Germinal center (tissue), 1 donor: ENCODE measurements at regions not wholly inside any gene's neighbourhood (a gene's known extent, or its start where the extent isn't known, plus 50 kb on each side); places are given as distances from the start of the nearest gene placed in this dataset.
A peak's percentile ranks its signal among the peaks of the same experiment; 100 is the strongest.

ENCODE experiments used
- DNase-seq: peaks from one replicate; pipeline ENCODE4 v3.0.0; 2012; ENCODE audit warnings: mixed read lengths, low spot score

DNA sequence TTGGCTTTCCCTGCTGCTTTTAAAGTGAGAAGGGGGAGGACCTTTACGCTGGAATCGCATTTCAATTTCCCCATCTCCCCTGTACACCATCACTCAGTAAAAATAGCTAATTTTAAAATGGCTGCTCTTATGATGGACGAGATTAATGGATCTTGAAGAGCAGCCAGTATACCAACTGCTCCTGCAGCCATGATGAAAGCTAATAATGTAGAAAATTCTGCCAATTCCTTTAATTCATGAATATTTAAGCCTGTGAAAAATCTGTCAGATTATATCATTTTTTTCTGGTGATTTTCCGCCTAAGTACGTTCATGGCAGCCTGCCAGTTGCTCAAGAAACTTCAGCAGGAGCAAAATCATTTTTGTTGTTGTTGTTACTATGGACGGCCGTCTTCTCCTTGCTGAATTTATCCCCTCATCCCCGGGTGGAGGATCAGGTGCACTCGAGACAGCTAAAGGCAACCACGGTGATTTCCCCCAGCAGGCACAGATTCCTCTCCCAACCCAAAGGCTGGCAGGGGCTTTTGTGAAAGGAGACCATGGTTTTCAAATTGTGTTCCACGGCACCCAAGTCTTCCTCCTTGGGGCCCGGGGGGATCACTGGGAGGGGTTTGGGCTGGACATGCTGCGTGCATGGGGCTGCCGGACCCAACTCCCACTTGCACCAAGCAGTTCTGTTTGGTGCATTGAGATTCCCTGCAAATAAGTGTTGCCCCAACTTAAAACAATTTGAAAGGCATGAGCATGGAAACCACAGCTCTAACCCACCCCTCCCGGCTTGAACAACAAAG lies 289.6 kb downstream of the UACA start:
- no peak for DNase-seq

DNA sequence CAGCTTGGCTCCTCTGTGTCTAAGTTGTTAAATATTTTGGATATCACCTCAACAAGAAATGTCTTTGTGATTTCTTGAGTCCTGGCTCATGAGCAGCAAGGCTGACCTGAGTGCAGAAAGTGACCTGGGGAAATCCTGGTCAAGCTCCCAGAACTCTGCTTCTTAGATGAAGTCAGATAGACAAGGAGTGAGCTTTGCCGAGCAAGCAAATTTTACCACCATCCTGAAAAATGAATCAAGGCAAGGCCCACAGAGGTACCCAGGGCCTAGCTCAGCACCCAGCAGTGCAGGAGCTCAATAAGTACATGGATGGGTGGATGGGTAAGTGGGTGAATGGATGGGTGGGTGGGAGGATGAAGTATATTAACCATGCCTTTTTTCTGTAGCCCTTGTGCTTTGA lies 291.8 kb downstream of the UACA start:
- no peak for DNase-seq

DNA sequence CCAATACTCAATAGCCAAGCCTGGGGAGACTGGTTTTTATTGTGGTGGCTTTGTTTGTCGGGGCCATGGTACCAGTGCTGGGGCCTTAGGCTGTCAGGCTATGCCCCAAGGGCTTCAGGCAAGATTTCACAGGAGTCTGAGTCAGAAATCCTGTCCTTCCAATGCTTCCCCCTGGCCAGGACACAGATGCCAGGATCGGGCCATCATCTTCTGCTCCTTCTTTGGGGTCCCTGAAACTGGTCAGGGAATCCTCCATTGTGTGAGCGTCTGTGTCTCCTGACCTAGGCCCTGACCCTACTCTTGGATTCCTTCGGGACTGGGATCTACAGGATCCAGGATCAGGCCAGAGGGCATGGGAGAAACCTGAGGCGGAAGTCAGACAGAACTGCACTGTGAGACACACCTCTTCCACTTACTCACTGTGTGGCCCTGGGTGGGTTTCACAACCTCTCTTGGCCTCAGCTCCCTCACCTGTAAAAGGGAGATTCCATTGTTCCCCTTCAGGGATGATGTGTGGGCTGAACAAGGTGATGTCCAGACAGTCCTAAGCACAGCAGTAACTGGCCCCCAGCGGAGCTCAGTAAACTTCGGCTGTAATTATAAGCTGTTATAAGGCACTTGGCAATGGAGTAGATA lies 292.7 kb downstream of the UACA start:
- DNase-seq, result no peak

DNA sequence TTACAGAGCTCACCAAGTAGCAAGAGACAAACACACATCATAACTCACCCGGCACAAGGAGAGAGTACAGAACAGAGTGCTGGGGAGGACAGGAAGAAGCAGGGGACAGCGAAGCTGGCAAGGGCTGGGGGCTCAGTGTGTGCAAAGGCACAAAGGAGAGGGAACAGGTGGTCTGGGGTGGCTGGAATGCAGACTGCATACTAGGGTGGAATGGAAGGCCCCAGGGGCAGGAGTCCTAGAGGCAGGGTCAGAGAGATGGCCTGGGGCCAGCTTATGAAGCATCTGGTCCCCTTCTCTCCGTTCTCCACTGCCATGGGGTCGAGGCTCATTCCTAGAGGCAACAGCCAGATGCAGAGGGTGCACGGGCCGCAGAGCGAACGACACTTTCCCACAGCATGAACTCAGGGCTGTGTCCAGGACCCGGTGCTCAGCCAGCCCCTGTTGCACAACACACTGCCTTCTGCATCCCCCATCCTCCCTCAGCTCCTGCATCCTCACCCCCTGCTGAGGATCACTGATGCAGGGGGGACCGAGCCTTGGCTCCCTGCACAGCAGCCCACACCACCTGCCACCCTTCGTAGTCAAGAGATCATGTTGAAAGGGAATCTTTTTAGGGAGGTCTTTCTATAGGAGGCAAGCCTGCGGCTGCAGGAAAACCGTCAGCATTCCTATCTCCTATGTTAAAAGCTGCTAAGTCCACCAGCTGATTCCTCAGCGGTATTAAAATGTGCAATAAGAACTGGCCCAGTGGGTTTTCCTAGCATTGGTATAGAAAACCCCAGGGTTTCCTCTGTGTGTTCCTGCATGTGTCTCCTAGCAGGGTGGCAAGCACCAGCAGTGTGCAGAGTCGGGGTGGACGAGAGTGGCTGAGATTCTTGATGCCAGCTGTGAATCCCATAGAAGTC lies 293.5 kb downstream of the UACA start:
- DNase-seq, result no peak

DNA sequence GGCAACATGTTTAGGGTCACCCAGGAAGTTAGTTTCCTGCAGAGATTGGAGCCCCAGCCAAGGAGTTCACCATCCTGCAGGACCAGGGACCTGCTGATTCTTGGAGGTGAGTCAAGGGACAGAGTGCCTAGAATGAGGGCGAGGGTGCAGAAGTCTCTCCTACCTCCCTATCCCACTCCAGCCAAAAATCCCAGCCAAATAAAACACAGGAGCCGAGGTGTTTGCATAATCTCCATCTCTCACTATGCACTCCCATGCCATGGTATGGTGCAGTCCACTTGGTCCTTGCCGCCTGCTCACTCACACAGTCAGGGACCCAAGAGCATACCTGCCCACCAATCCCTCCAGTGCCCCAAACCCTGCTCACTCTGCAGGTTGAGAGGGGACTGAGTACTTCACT lies 294.2 kb downstream of the UACA start:
- no peak for DNase-seq

DNA sequence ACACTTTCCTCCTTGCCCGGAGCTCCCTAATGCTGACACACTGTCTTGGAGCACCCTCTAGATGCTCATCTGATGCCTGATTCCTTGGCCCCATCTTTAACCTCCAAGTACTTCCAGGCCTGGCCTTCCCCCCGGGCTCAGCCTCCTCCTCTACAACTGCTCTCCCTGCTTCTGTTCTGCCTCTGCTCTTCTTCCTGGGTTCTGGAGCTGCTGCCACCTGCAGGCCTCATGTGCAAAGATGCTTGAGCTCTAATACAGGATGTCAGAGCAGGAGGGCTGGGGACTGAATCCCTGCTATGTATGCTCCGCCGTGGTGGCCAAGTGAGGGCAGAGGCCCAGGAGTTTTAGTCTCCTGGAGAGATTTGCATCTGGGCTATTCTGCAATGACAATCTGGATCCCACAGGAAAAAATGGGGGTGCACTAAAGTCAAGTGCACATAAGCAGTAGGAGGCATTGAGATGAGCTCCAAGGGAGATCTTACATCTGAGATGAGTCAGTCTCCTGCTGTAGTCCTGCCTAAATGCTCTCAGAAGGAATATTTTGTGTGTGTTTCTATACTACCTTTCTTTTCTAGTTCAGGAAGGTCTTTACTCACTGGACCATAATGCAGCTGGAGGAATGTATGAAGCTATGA lies 296.3 kb downstream of the UACA start:
- DNase-seq, result peak; percentile 62

DNA sequence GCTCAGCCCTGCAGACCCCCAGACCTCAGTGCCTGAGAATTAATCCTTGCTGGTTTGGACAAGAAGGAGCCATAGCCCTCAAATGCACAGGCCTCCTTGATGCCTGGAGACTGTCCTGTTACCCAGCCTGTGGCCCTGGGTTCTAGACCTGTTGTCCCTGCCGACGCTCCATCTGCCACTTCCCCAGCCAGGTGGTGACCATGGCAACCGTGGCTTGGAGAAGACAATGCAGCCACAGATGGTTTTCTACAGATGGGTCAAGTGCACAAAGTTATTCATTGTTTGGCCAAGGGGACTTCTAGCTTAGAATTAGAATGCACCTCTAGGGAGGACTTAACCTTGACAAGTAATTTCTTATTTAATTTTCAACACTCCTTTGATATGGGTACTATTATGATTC lies 297.1 kb downstream of the UACA start:
- DNase-seq, result no peak

DNA sequence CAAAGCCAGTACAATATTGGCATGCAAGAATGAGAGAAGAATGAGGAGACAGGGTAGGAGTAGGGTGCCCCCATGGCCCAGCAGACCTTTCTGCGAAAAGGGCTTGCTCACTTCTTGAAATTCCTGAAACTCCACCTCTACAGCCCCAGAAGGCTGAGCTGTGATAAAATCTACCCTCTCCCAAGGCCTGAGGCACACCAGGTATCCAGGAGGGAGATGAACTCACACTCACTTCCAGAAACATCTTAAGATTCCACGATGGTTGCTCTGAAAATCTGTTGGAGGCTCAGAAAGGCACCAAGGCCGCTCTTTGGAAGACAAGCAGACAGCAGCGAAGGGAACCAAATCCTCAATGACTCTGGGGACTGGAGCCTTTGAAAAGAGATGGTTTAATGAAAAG lies 297.5 kb downstream of the UACA start:
- no peak for DNase-seq

DNA sequence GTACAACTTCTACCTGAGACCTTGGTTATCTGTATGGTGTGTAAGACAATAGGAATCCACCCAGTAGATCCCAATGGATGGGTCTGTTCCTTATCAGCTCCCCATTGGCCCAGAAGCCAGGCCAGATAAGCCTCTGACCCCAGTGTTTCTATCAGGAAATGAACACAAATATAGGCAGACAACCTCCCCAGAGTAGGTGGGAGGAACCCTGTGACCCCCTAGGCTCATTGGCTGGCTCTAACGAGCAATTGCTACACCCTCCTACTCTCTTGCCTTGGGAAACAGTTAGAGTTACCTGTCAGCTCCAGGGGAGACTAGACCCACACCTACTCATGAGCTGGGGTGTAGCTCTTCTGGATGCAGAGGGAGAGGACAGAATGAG lies 299.9 kb downstream of the UACA start:
- DNase-seq, result no peak

DNA sequence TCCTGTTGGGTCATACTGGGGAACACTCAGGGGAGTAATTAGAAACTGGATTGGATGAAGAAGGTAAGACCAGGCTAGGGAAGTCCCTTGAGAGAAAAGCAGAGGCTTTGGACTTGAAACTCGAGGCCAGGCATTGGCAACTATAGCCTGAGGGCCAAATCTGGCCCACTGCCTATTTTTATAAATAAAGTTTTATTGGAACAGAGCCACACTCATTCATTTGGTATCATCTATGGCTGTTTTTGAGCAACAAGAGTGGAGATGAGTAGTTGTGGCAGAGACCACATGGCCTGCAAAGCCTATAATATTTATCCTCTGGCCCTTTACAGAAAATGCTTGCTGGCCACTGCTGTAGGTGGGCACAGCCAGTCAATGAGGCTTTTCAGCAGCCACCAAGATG lies 301.4 kb downstream of the UACA start:
- no peak for DNase-seq

DNA sequence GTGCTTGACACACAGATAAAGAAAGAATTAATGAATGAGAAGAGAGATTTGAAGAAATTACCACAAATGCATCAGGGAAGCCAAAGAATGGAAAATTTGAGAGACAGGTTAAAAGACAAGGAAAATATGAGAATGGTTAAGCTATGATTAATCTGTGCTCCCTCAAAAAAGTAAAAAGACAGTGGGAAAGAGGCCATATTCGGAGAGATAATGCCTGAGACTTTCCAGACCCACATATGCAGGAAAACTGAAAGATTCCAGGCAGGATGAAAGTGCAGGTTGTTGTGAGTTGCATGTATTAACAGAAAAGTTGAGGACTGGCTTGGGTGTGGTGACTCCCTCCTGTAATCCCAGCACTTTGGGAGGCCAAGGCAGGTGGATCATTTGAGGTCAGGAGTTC lies 302.3 kb downstream of the UACA start:
- no peak for DNase-seq

DNA sequence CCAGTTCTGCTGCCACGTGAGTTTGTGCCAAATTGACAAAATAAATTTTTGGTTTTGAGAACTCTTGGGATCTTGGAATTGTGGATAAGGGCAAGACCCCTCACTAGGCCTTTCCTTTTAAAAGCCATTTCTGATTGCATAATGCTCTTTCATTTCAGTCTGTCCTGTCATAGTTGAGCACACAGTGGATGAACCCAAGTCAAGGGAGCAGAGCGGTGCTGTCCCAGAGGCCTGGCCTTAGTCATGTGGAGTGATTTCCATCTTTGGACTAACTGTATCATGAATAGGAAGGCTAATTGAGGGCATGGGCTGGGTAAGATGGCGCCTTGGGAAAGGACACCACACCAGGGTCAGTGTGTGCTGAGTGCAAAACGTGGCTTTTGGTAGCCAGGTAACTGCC lies 304.0 kb downstream of the UACA start:
- no peak for DNase-seq

DNA sequence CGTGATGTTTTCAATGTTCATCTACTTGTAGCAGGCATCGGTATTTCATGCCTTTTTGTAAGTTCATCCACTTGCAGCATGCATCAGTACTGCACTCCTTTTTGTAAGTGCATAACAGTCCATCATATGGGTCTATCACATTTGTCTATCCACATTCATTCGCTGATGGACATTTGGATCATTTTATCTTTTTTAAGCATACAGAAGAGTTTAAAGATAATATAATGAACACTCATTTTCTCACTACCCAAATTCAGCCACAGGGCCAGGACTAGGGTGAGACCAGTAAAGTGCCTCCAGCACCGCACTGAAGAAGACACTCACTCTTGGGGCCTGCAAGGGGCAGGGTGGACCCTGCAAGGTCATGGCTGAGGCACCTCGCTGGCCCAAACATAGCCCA lies 309.6 kb downstream of the UACA start:
- DNase-seq, result no peak

DNA sequence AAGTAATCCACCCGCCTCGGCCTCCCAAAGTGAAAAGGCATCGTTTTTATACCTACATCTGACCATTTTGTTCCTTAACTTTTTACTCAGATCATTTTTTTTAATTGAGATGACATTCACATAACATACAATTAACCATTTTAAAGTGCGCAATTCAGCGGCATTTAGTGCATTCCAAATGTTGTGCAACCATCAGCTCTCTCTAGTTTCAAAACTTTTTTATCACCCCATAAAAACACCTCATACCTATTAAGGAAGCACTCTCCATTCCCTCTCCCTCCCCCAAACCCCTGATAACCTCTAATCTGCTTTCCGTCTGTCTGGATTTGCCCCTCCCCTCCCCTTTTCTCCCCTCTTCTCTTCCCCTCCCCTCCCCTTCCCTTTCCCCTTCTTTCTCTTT lies 310.1 kb downstream of the UACA start:
- no peak for DNase-seq

DNA sequence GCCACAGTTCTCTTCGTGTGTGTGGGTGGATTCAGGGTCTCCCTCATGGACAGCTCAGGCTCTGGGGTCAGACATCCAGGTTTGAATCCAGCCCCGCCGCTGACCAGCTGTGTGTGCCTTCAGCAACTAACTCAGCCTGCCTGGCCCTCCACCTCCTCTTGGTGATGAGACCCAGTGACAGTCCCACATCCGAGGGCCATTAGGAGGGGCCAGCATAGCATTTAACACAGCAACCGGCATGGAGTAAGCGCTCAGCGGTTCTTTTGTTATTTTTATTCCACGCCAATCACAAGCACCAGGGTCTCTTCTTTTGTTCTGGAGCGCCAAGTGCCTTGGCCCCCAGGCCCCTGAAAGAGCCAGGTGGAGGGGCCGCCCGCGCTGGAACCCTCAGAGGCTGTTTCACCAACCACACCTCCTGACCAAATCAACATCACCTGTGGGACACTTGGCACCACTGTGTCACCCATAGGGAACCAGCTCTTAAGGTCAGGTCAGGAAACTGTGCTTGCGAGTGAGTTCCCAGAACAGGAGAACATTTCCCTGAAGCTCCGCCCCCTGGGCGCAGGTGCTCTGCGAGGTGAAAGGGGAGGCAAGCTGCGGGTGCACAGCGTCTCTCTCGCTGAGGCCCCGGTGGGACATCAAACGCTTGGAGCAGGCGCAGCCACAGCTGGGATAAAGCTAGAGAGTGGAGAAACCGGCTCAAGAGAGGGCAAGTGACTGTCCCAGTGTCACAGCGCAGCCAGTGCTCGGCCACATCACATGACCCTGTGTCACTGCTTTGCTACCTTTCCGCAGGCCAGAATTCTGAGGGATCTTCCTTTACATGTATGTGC lies 311.3 kb downstream of the UACA start:
- DNase-seq, result no peak

DNA sequence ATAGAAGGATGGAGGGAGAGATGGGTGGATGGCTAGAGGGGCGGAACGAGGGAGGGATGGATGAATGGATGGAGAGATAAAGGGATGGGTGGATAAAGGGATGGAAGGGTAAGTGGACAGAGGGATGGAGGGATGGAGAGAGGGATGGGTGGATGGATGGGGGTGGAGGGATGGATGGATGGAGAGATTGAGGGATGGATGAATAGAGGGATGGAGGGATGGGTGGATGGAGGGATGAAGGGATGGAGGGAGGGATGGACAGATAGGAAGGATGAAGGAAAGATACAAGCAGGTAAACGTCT lies 313.3 kb downstream of the UACA start:
- DNase-seq, result no peak

DNA sequence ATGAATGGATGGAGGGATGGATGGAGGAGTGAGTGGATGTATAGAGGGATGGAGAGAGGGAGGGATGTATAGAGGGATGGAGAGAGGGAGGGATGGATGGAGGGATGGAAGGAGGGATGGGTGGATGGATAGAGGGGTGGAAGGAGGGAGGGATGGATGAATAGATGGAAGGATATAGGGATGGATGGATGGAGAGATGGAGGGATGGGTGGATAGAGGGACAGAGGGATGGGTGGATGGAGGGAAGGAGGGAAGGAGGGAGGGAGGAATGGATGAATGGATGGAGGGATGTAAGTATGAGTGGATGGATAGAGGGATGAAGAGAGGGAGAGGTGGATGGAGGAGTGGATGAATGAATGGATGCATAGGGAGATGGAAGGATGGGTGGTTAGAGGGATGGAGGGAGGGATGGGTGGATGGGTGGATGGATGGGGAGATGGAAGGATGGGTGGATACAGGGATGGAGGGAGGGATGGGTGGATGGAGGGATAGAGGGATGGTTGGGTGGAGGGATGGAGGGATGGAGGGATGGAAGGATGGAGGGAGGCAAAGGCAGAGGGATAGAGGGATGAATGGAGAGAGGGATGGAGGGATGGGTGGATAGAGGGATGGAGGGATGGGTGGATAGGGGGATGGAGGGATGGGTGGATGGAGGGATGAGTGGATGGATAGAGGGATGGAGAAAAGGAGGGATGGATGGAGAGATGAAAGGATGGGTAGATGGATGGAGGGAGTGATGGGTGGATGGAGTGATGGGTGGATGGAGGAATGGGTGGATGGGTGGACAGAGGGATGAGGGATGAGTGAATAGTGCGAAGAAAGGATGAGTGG lies 313.8 kb downstream of the UACA start:
- DNase-seq, result no peak

DNA sequence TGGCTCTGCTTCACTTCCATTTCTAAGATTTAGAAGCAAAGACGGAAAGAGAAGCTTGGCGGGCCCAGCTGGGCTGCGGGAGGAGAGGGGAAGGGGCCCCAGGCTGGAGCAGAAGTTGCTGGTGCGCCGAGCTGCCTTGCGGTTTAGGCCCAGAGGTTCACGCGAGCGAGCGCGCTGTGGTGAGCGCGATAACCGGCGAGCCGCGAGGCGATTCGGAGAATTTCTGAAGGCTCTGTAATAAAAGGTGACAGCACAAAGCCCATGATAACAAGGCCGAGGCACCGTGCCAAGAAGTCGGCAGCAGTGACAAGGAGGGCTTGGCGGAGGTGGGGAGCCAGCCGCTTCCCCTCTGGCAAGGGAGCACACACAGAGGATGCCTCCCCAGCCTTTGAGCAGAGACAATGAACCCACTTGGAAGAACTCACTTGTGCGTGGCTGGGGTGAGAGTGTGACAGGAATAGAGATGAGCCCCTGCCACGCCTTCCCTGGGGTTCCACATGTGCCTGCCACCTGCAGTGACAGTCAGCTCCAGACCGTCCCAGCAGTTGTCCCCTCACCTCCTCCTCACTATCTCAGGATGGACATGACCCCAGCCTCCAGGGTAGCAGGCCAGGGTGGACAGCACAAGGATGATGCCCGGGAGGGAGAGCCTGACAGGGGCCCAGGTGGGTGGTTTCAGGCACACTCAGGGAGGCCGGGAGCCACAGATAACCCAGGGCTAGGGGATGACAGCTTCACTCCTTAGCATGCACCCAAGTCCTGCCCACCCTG lies 315.2 kb downstream of the UACA start:
- DNase-seq, result no peak

DNA sequence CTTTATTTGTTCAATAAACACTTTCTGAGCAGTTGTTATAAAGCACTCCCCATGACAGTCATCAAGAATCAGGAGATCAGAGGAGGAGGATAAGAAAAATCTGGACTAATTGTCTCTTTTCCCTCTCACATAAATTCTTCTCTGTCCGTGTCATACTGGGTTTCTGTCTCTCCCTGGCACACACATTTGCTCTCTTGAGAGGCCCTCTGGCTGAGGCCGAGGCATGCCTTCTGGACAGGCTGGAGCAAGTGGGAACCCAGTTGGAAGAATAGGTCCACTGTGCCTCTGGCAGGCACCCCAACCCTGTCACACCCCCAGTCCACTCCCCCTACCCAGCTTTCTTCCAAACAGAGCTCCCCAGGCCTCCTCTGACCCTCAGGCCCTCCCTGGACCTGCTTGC lies 315.8 kb downstream of the UACA start:
- no peak for DNase-seq

DNA sequence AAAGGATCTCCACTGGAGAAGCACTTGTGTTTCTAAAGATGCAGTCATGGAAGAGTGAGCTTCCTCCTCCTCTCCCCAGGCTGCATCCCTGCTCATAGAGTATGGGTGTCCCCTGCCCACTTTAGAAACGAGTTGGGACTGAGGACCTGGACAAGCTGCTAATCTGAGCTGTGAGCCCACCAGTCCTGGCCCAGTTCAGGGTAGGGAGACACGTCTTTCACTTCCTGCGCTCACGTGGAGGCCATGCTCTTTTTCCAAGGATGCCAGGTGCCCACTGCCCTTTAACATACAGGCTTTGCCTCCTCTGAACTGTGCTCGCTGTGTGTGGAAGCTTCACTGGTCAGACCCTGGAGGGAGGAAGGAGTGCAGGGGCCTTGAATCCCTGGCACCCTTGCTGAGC lies 316.3 kb downstream of the UACA start:
- no peak for DNase-seq
